Transverse colon (tissue), 4 donors: ENCODE measurements at regions not wholly inside any gene's neighbourhood (a gene's known extent, or its start where the extent isn't known, plus 50 kb on each side); places are given as distances from the start of the nearest gene placed in this dataset.

Experiments used
- CTCF ChIP-seq, 5 experiments: fragments of 200-600 bp in 3 of 5; fragments of 450-650 bp in 2 of 5; sonication (generic) in 3 of 5; IDR thresholded peaks; 1 replicate in 2 of 5; 2 replicates in 3 of 5; pipeline ENCODE4 v1.5.1; 2016 to 2017; ENCODE audit warnings: antibody characterized with exemption in 5 of 5, inconsistent platforms in 3 of 5, mild to moderate bottlenecking in 2 of 5, moderate library complexity in 1 of 5
- POLR2A ChIP-seq: fragments of 450-650 bp; IDR thresholded peaks from one replicate; pipeline ENCODE4 v1.6.1; 2016; ENCODE audit warnings: antibody characterized with exemption, mild to moderate bottlenecking, moderate library complexity
- POLR2AphosphoS5 ChIP-seq, 3 donors: sonication (generic); formaldehyde crosslinking; IDR thresholded peaks; one replicate each; pipeline ENCODE4 v1.6.1; 2016; ENCODE audit warnings: antibody characterized with exemption in 3 of 3

- TF ChIP-seq CTCF (IDR thresholded peaks at IDR 0.05) (no peak), POLR2A (no peak), POLR2AphosphoS5 (IDR thresholded peaks at IDR 0.05) (no peak)
Measured at GRCh38 chr2:16430846-16431245, 234.8 kb downstream of the CYRIA start.
